ENCODE measurements at regions not wholly inside any gene's neighbourhood (a gene's known extent, or its start where the extent isn't known, plus 50 kb on each side); places are given as distances from the start of the nearest gene placed in this dataset.

- DNase-seq (ENCODE audit: extremely low spot score, unreplicated experiment) = no peak
- no peaks in the 10 kb centered on the region for H3K27me3 Mint-ChIP-seq
- H3K4me1 Mint-ChIP-seq (ENCODE audit: unreplicated experiment) = no peaks in the 10 kb centered on the region
- H3K36me3 Mint-ChIP-seq = no peaks in the 10 kb centered on the region
- TF ChIP-seq, protein P1, sequence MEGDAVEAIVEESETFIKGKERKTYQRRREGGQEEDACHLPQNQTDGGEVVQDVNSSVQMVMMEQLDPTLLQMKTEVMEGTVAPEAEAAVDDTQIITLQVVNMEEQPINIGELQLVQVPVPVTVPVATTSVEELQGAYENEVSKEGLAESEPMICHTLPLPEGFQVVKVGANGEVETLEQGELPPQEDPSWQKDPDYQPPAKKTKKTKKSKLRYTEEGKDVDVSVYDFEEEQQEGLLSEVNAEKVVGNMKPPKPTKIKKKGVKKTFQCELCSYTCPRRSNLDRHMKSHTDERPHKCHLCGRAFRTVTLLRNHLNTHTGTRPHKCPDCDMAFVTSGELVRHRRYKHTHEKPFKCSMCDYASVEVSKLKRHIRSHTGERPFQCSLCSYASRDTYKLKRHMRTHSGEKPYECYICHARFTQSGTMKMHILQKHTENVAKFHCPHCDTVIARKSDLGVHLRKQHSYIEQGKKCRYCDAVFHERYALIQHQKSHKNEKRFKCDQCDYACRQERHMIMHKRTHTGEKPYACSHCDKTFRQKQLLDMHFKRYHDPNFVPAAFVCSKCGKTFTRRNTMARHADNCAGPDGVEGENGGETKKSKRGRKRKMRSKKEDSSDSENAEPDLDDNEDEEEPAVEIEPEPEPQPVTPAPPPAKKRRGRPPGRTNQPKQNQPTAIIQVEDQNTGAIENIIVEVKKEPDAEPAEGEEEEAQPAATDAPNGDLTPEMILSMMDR (conservative IDR thresholded peaks at IDR 0.05) = no peak
- no peaks in the 10 kb centered on the region for H3K9me3 Mint-ChIP-seq
- no peak overlapping the region for H3K4me3 Mint-ChIP-seq
- no peak overlapping the region for H3K27ac Mint-ChIP-seq
Measured at GRCh38 chr10:2351566-2351965, 614.2 kb upstream of the ADARB2 start.

- DNase-seq (ENCODE audit: extremely low spot score, unreplicated experiment) = no peak
- TF ChIP-seq, protein P1 (conservative IDR thresholded peaks at IDR 0.05) = no peak
- Mint-ChIP-seq H3K9me3 (no peaks in the 10 kb centered on the region), H3K4me1 (ENCODE audit: unreplicated experiment) (no peaks in the 10 kb centered on the region), H3K4me3 (no peak overlapping the region), H3K27me3 (no peaks in the 10 kb centered on the region), H3K36me3 (no peaks in the 10 kb centered on the region), H3K27ac (no peak overlapping the region)
Measured at GRCh38 chr10:2342206-2342605, 604.9 kb upstream of the ADARB2 start.

- Mint-ChIP-seq H3K27ac (no peak overlapping the region), H3K36me3 (no peaks in the 10 kb centered on the region), H3K27me3 (no peaks in the 10 kb centered on the region), H3K4me3 (no peak overlapping the region), H3K4me1 (ENCODE audit: unreplicated experiment) (no peaks in the 10 kb centered on the region), H3K9me3 (no peaks in the 10 kb centered on the region)
- TF ChIP-seq, protein P1 (conservative IDR thresholded peaks at IDR 0.05) = no peak
- DNase-seq (ENCODE audit: extremely low spot score, unreplicated experiment) = no peak
Measured at GRCh38 chr10:2340831-2341647, 603.7 kb upstream of the ADARB2 start.

- no peak overlapping the region for H3K4me3 Mint-ChIP-seq
- no peak for DNase-seq (ENCODE audit: extremely low spot score, unreplicated experiment)
- H3K36me3 Mint-ChIP-seq = no peaks in the 10 kb centered on the region
- H3K4me1 Mint-ChIP-seq (ENCODE audit: unreplicated experiment) = no peaks in the 10 kb centered on the region
- TF ChIP-seq, protein P1 (conservative IDR thresholded peaks at IDR 0.05) = no peak
- peaks cover 3% of the 10 kb centered on the region for H3K27me3 Mint-ChIP-seq
- no peaks in the 10 kb centered on the region for H3K9me3 Mint-ChIP-seq
- no peak overlapping the region for H3K27ac Mint-ChIP-seq
Measured at GRCh38 chr10:2335626-2336025, 598.3 kb upstream of the ADARB2 start.

GRCh38 chr10:2334575-2334974 is 597.2 kb upstream of the ADARB2 start:
- Mint-ChIP-seq H3K9me3 (no peaks in the 10 kb centered on the region), H3K36me3 (no peaks in the 10 kb centered on the region), H3K4me3 (no peak overlapping the region), H3K27ac (no peak overlapping the region), H3K4me1 (ENCODE audit: unreplicated experiment) (no peaks in the 10 kb centered on the region), H3K27me3 (peaks cover 3% of the 10 kb centered on the region)
- TF ChIP-seq, protein P1 (conservative IDR thresholded peaks at IDR 0.05) = no peak
- DNase-seq (ENCODE audit: extremely low spot score, unreplicated experiment) = no peak
